ENCODE measurements at regions not wholly inside any gene's neighbourhood (a gene's known extent, or its start where the extent isn't known, plus 50 kb on each side); places are given as distances from the start of the nearest gene placed in this dataset.
A peak's percentile ranks its signal among the peaks of the same experiment; 100 is the strongest.

GRCh38 chr6:71190809-71191208, 97.8 kb upstream of the OGFRL1 start:
- no peak for TF ChIP-seq POLR2A (IDR thresholded peaks at IDR 0.05)
- peak in 2 of 5 experiments; percentile 7 to 29 for TF ChIP-seq CTCF (IDR thresholded peaks at IDR 0.05)
- no peak for TF ChIP-seq POLR2AphosphoS5 (IDR thresholded peaks at IDR 0.05)
- TF ChIP-seq EP300 (IDR thresholded peaks at IDR 0.05; ENCODE audit: low read depth): no peak

Data from transverse colon (tissue), 4 donors.